ENCODE measurements at regions not wholly inside any gene's neighbourhood (a gene's known extent, or its start where the extent isn't known, plus 50 kb on each side); places are given as distances from the start of the nearest gene placed in this dataset.

- no peak for TF ChIP-seq TOX (CRISPR knock-in tag; IDR thresholded peaks at IDR 0.05; ENCODE audit: borderline replicate concordance)
- ATAC-seq: no peak
These were observed 60.1 kb upstream of the GPR26 start for GRCh38 chr10:123606006-123606405.

DNA sequence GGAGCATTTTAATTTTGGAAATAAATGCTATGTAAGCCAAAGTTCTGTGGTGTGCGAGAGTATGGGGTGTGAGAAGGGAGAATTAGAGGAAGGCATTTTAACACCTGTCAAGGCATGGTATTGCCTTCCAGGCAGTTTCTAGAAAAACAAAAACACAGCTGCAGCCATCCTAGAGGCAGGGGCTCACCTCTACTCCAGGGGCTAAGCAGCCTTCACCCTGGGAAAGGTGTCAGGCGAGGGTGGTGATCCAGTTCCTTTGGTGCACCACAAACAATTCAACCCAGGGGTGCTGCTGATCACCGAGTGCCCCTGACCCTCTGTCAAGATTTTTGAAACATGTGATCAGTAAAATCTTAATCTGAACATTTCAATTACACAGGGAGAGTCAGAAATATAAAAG lies 59.2 kb upstream of the GPR26 start:
- TF ChIP-seq ZNF70 (CRISPR knock-in tag; IDR thresholded peaks at IDR 0.05) (no peak), POU6F1 (CRISPR knock-in tag; IDR thresholded peaks at IDR 0.05; ENCODE audit: borderline replicate concordance, low read depth) (no peak), TCF4 (CRISPR knock-in tag; IDR thresholded peaks at IDR 0.05; ENCODE audit: borderline replicate concordance) (no peak), BACH2 (CRISPR knock-in tag; IDR thresholded peaks at IDR 0.05; ENCODE audit: borderline replicate concordance) (no peak)
- ATAC-seq: no peak

DNA sequence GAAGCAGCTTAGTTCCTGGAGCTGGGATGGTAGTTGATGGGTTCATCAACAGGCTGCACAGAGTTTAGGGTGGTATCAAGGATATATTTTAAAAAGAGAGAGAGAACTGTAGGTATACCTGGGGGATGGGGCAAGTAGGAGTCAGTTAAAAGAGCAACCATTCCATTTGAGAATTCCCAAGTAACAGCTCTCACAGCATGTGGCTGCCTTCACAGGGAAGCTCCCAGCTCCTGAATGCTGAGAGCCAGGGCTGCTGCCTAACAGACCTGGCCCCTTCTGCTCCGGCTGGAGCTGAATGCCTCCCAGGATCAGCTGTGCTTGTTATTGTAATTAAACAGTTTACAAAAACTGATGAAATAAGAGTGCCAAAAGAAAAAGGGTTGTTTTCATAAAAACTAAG lies 58.8 kb upstream of the GPR26 start:
- no peak for TF ChIP-seq OSR1 (CRISPR knock-in tag; IDR thresholded peaks at IDR 0.05)
- no peak for TF ChIP-seq ESRRG (CRISPR knock-in tag; IDR thresholded peaks at IDR 0.05)
- TF ChIP-seq ZNF70 (CRISPR knock-in tag; IDR thresholded peaks at IDR 0.05): no peak
- no peak for TF ChIP-seq BACH2 (CRISPR knock-in tag; IDR thresholded peaks at IDR 0.05; ENCODE audit: borderline replicate concordance)
- TF ChIP-seq GLIS3 (CRISPR knock-in tag; IDR thresholded peaks at IDR 0.05): no peak
- TF ChIP-seq SNAI2 (CRISPR knock-in tag; IDR thresholded peaks at IDR 0.05): no peak
- no peak for TF ChIP-seq CREB5 (CRISPR knock-in tag; IDR thresholded peaks at IDR 0.05; ENCODE audit: low read depth)
- TF ChIP-seq ZC3H10 (CRISPR knock-in tag; IDR thresholded peaks at IDR 0.05): no peak
- TF ChIP-seq, protein P1, sequence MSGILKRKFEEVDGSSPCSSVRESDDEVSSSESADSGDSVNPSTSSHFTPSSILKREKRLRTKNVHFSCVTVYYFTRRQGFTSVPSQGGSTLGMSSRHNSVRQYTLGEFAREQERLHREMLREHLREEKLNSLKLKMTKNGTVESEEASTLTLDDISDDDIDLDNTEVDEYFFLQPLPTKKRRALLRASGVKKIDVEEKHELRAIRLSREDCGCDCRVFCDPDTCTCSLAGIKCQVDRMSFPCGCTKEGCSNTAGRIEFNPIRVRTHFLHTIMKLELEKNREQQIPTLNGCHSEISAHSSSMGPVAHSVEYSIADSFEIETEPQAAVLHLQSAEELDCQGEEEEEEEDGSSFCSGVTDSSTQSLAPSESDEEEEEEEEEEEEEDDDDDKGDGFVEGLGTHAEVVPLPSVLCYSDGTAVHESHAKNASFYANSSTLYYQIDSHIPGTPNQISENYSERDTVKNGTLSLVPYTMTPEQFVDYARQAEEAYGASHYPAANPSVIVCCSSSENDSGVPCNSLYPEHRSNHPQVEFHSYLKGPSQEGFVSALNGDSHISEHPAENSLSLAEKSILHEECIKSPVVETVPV (CRISPR knock-in tag; IDR thresholded peaks at IDR 0.05): no peak
- TF ChIP-seq ZNF8 (CRISPR knock-in tag; IDR thresholded peaks at IDR 0.05): no peak
- no peak for TF ChIP-seq ZFP30 (CRISPR knock-in tag; IDR thresholded peaks at IDR 0.05)
- TF ChIP-seq, protein P2, sequence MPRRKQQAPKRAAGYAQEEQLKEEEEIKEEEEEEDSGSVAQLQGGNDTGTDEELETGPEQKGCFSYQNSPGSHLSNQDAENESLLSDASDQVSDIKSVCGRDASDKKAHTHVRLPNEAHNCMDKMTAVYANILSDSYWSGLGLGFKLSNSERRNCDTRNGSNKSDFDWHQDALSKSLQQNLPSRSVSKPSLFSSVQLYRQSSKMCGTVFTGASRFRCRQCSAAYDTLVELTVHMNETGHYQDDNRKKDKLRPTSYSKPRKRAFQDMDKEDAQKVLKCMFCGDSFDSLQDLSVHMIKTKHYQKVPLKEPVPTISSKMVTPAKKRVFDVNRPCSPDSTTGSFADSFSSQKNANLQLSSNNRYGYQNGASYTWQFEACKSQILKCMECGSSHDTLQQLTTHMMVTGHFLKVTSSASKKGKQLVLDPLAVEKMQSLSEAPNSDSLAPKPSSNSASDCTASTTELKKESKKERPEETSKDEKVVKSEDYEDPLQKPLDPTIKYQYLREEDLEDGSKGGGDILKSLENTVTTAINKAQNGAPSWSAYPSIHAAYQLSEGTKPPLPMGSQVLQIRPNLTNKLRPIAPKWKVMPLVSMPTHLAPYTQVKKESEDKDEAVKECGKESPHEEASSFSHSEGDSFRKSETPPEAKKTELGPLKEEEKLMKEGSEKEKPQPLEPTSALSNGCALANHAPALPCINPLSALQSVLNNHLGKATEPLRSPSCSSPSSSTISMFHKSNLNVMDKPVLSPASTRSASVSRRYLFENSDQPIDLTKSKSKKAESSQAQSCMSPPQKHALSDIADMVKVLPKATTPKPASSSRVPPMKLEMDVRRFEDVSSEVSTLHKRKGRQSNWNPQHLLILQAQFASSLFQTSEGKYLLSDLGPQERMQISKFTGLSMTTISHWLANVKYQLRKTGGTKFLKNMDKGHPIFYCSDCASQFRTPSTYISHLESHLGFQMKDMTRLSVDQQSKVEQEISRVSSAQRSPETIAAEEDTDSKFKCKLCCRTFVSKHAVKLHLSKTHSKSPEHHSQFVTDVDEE (CRISPR knock-in tag; IDR thresholded peaks at IDR 0.05): no peak
- no peak for TF ChIP-seq ARNTL (CRISPR knock-in tag; IDR thresholded peaks at IDR 0.05; ENCODE audit: borderline replicate concordance, low read depth)
- TF ChIP-seq ZFP3 (CRISPR knock-in tag; IDR thresholded peaks at IDR 0.05): no peak
- TF ChIP-seq RARB (CRISPR knock-in tag; IDR thresholded peaks at IDR 0.05): no peak
- no peak for TF ChIP-seq TCF4 (CRISPR knock-in tag; IDR thresholded peaks at IDR 0.05; ENCODE audit: borderline replicate concordance)
- no peak for TF ChIP-seq ISL1 (CRISPR knock-in tag; IDR thresholded peaks at IDR 0.05)
- no peak for TF ChIP-seq PPARA (CRISPR knock-in tag; IDR thresholded peaks at IDR 0.05; ENCODE audit: borderline replicate concordance)
- ATAC-seq: no peak

GRCh38 chr10:123608047-123608446 lies 58.1 kb upstream of the GPR26 start:
- no peak for ATAC-seq
- TF ChIP-seq, protein P1 (CRISPR knock-in tag; IDR thresholded peaks at IDR 0.05): no peak
- TF ChIP-seq OSR1 (CRISPR knock-in tag; IDR thresholded peaks at IDR 0.05) (no peak), ZFP3 (CRISPR knock-in tag; IDR thresholded peaks at IDR 0.05) (no peak)

Measured in SK-N-SH treated with all-trans-retinoic acid at 6 μM for 48 hours (cell line).